ENCODE measurements at regions not wholly inside any gene's neighbourhood (a gene's known extent, or its start where the extent isn't known, plus 50 kb on each side); places are given as distances from the start of the nearest gene placed in this dataset.

DNA sequence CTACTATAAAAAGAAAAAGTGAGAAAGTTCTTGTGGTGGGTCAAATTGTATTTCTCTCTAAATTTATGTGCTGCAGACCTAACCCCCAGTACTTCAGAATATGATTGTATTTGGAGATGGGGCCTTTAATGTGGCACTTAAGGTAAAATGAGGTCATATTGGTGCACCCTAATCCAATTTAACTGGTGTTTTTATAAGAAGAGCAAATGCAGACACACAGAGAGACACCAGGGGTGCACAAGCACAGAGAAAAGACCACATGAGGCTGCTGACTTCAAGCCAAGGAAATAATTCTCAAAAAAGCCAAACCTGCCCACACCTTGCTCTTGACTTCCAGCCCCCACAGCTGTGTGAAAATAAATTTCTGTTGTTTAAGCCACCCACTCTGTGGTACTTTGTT is 80.2 kb upstream of the HTR4 start:
- no peak for DNase-seq (ENCODE audit: low spot score)
- Mint-ChIP-seq H3K9me3 (no peaks in the 10 kb centered on the region), H3K4me1 (peaks cover 6% of the 10 kb centered on the region), H3K27me3 (ENCODE audit: insufficient read depth, low read depth) (peaks cover 4% of the 10 kb centered on the region), H3K36me3 (no peaks in the 10 kb centered on the region), H3K4me3 (no peak overlapping the region), H3K27ac (no peak overlapping the region)
- no peaks in the 10 kb centered on the region for H3F3A ChIP-seq (ENCODE audit: low read depth)
- no peaks in the 10 kb centered on the region for H3K79me2 ChIP-seq (ENCODE audit: low read depth)
- H2AFZ ChIP-seq (replicated peaks): no peak overlapping the region
- H3K36me3 ChIP-seq: no peaks in the 10 kb centered on the region
- no peaks in the 10 kb centered on the region for H3K9me3 ChIP-seq (ENCODE audit: low read depth)
- H3K27me3 ChIP-seq: peaks cover 6% of the 10 kb centered on the region
- H3K4me3 ChIP-seq: no peak overlapping the region
- no peak overlapping the region for H3K4me2 ChIP-seq
- no peak overlapping the region for H3K27ac ChIP-seq
- no peaks in the 10 kb centered on the region for H4K20me1 ChIP-seq (ENCODE audit: low read depth)
- no peaks in the 10 kb centered on the region for H3K4me1 ChIP-seq
- H3K9ac ChIP-seq: no peak overlapping the region
- TF ChIP-seq EZH2 (IDR thresholded peaks at IDR 0.05) (no peak), CTCF (IDR thresholded peaks at IDR 0.05) (no peak), EZH2phosphoT487 (IDR thresholded peaks at IDR 0.05) (no peak)

- Histone ChIP-seq H3K36me3 (no peaks in the 10 kb centered on the region), H3K27ac (no peak overlapping the region), H4K20me1 (ENCODE audit: low read depth) (no peaks in the 10 kb centered on the region), H3K4me3 (no peak overlapping the region), H3K9ac (no peak overlapping the region), H3K79me2 (ENCODE audit: low read depth) (no peaks in the 10 kb centered on the region), H3K27me3 (peaks cover 6% of the 10 kb centered on the region), H3K4me2 (no peak overlapping the region), H2AFZ (replicated peaks) (no peak overlapping the region), H3F3A (ENCODE audit: low read depth) (no peaks in the 10 kb centered on the region), H3K9me3 (ENCODE audit: low read depth) (no peaks in the 10 kb centered on the region), H3K4me1 (no peaks in the 10 kb centered on the region)
- DNase-seq (ENCODE audit: low spot score): no peak
- no peaks in the 10 kb centered on the region for H3K9me3 Mint-ChIP-seq
- no peak overlapping the region for H3K4me3 Mint-ChIP-seq
- H3K27ac Mint-ChIP-seq: no peak overlapping the region
- peaks cover 8% of the 10 kb centered on the region for H3K4me1 Mint-ChIP-seq
- TF ChIP-seq CTCF (IDR thresholded peaks at IDR 0.05) (no peak), EZH2phosphoT487 (IDR thresholded peaks at IDR 0.05) (no peak), EZH2 (IDR thresholded peaks at IDR 0.05) (no peak)
- H3K27me3 Mint-ChIP-seq (ENCODE audit: insufficient read depth, low read depth): peaks cover 6% of the 10 kb centered on the region
- no peaks in the 10 kb centered on the region for H3K36me3 Mint-ChIP-seq
Observed at GRCh38 chr5:148735301-148735835, 81.0 kb upstream of the HTR4 start.

GRCh38 chr5:148739023-148739422 is 84.7 kb upstream of the HTR4 start:
- Mint-ChIP-seq H3K27ac (no peak overlapping the region), H3K9me3 (no peaks in the 10 kb centered on the region), H3K4me3 (no peak overlapping the region), H3K4me1 (peaks cover 8% of the 10 kb centered on the region), H3K36me3 (no peaks in the 10 kb centered on the region), H3K27me3 (ENCODE audit: insufficient read depth, low read depth) (peaks cover 6% of the 10 kb centered on the region)
- Histone ChIP-seq H3K9ac (no peak overlapping the region), H3K79me2 (ENCODE audit: low read depth) (no peaks in the 10 kb centered on the region), H3K27me3 (no peaks in the 10 kb centered on the region), H3K36me3 (no peaks in the 10 kb centered on the region), H3K4me3 (no peak overlapping the region), H3F3A (ENCODE audit: low read depth) (no peaks in the 10 kb centered on the region), H4K20me1 (ENCODE audit: low read depth) (no peaks in the 10 kb centered on the region), H3K4me1 (no peaks in the 10 kb centered on the region), H2AFZ (replicated peaks) (no peak overlapping the region), H3K4me2 (no peak overlapping the region), H3K9me3 (ENCODE audit: low read depth) (no peaks in the 10 kb centered on the region), H3K27ac (no peak overlapping the region)
- no peak for DNase-seq (ENCODE audit: low spot score)
- TF ChIP-seq EZH2phosphoT487 (IDR thresholded peaks at IDR 0.05) (no peak), EZH2 (IDR thresholded peaks at IDR 0.05) (no peak), CTCF (IDR thresholded peaks at IDR 0.05) (no peak)
